Panc1 (cell line): ENCODE measurements at regions not wholly inside any gene's neighbourhood (a gene's known extent, or its start where the extent isn't known, plus 50 kb on each side); places are given as distances from the start of the nearest gene placed in this dataset.

Experiments
- CTCF ChIP-seq: fragments of 450-650 bp; IDR thresholded peaks from 2 replicates; pipeline ENCODE4 v1.5.1; 2017; ENCODE audit warnings: mild to moderate bottlenecking
- POLR2AphosphoS5 ChIP-seq: IDR thresholded peaks from 2 replicates; pipeline ENCODE4 v1.6.1; 2012; ENCODE audit warnings: mild to moderate bottlenecking, low read depth, low read length, moderate library complexity
- REST ChIP-seq, 2 experiments: IDR thresholded peaks; 2 replicates each; pipeline ENCODE4 v1.6.1; 2011 to 2012; ENCODE audit warnings: low read depth in 2 of 2, control low read depth in 1 of 2, low read length in 1 of 2, mild to moderate bottlenecking in 1 of 2, moderate library complexity in 1 of 2; ENCODE audit not compliant: insufficient read depth in 1 of 2

- no peak for TF ChIP-seq CTCF
- no peak for TF ChIP-seq POLR2AphosphoS5
- no peak for TF ChIP-seq REST (IDR thresholded peaks at IDR 0.05; ENCODE audit: insufficient read depth in 1 of 2, low read depth in 2 of 2, low read length in 1 of 2)
Observed at GRCh38 chr5:74252044-74252443, 388.5 kb downstream of the ENC1 start.
